VCaP (cell line): ENCODE measurements at regions not wholly inside any gene's neighbourhood (a gene's known extent, or its start where the extent isn't known, plus 50 kb on each side); places are given as distances from the start of the nearest gene placed in this dataset.

Experiments used
- H3K27ac ChIP-seq: fragments of 450-650 bp; 2 replicates; pipeline ENCODE4 v1.5.1; 2017
- TF ChIP-seq, protein P1 (sequence below): fragments of 450-650 bp; conservative IDR thresholded peaks from 2 replicates; pipeline ENCODE4 v1.5.1; 2017; ENCODE audit warnings: mild to moderate bottlenecking, moderate library complexity

DNA sequence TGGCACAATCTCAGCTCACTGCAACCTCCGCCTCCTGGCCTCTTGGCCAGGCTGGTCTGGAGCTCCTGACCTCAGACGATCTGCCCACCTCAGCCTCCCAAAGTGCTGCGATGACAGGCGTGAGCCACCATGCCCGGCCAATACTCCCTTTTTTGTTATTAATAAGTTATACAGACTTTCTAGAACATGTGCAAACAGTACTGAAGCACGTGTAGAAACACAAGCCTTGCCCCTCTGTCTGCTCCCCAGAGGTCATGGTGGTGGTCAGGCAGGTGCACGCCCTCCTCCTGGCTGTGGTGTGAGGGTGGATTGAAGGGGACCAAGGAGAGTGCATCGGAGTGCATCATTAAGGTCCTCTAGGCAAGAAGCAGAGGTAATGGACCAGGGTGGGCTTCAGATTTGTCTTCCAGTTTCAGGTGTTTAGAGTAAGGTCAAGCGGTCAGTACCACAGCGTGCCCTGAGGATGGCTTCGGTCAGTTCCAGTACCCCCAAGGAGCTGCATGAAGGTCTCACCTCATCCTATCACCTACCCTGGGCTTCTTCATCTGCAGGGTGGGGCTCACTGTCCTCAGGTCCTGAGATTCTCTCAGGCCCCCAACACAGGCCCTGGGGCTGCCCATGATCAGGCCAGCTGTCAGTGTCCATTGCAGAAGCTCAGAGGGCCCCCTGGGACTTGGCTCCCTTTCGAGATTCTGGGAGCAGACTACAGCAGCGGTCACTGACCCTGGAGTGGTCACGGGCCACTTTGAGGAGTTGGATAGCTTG, 124.3 kb downstream of the GLI2 start:
- H3K27ac ChIP-seq, result no peak overlapping the region
- TF ChIP-seq, protein P1, sequence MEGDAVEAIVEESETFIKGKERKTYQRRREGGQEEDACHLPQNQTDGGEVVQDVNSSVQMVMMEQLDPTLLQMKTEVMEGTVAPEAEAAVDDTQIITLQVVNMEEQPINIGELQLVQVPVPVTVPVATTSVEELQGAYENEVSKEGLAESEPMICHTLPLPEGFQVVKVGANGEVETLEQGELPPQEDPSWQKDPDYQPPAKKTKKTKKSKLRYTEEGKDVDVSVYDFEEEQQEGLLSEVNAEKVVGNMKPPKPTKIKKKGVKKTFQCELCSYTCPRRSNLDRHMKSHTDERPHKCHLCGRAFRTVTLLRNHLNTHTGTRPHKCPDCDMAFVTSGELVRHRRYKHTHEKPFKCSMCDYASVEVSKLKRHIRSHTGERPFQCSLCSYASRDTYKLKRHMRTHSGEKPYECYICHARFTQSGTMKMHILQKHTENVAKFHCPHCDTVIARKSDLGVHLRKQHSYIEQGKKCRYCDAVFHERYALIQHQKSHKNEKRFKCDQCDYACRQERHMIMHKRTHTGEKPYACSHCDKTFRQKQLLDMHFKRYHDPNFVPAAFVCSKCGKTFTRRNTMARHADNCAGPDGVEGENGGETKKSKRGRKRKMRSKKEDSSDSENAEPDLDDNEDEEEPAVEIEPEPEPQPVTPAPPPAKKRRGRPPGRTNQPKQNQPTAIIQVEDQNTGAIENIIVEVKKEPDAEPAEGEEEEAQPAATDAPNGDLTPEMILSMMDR, result no peak

DNA sequence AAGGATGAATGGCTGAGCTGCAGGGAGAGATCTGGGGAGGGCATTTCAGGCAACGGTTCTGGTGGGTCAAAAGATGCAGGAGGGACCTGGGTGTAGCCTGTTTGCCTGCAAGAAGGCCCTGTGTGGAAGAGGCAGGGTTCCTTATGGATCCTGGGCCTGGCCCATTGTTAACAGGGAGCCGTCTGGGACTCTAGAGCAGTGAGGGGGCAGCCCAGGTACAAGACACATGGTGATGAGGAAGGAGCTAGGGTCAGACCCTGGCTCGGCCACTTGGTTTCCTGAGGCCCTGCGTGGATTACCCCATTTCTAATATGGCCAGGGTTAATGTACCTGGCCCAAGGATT, 124.9 kb downstream of the GLI2 start:
- TF ChIP-seq, protein P1, result no peak
- no peak overlapping the region for H3K27ac ChIP-seq

DNA sequence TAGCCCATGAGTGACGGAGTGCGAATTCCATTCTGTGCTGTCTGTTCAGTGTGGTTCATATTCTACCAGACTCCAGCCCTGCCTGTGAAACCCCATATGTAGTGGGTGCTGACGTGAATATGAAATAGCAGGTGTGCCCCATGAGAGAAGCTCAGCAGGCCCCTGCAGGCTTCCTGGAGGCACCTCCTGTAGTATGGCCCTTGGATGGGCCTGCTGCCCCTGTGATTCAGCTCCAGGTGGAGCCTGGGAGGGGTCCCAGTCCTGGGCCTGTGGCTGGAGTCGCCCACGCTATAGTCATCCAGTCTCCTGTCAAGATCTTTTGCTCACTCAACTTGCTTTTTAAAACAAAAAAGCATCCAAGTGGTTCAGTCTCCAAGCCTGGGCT, 125.5 kb downstream of the GLI2 start:
- TF ChIP-seq, protein P1, result no peak
- no peak overlapping the region for H3K27ac ChIP-seq

DNA sequence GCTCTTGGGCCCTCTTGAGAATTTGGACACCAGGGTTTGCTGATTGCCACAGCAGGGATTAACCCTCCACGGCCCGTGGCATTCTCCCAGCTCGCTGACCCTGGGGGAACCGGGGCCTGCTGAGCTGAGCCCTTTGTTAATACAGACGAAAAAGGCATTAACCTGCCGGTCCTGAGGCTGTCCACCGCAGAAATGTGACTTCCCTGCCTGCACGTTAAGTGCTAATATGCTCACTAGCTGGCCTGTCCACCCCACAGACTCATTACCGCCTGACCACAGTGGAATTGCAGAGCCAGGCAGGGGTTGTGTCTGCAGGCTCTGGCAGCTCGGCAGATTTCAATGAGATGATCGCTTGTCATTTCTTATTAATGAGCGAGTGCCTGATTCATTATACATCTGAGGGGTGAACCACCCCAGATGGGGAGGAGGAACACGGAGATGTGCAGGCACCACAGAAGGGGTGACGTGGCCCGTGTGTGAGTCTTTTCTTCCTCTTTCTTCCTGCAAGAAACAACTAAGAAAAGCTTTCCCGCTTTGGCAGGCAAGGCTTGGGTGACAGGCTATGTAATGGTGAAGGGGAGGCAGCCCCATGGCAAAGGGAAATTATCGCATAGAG, 126.0 kb downstream of the GLI2 start:
- H3K27ac ChIP-seq, result no peak overlapping the region
- TF ChIP-seq, protein P1, result no peak

DNA sequence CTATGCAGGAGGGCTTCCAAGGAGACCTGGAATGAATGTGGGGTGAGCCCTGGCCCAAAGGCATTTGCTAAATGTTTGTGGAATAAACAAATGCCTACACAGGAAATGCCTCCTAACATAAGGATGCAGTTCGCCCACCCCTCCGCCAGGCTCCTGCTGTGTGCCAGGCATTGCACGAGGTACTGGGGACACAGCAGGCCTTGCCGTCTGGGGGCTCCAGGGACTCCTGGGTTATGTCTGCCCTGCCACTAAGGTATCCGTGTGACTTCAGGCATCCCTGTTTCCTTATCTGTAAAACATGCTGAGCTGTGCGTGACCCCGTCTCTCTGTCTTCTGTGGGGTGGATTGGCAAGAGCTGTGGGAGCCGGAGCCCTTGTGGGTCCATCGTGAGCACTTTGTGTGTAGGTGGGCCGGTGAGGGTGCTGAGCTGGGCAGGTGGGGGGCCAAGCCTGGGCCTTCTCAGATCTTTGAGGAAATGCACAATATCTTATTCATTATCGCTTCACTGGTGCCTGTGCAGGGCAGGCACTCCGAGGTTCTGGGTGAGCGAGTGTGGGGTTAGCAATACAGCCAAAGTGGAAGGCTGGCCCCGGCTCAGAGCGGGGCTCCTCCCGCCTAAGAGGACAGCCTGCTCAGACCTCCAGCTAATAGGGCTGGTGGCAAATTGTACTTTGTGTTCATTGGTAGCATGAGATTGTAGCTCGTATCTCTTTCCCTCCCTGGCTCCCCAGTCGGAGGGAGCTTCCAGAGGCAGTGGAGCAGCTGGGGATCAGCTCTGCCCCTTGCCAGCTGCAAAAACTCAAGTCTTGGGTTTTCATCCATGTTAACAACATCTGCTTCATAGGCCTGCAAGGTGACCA, 126.8 kb downstream of the GLI2 start:
- TF ChIP-seq, protein P1, result no peak
- no peak overlapping the region for H3K27ac ChIP-seq

DNA sequence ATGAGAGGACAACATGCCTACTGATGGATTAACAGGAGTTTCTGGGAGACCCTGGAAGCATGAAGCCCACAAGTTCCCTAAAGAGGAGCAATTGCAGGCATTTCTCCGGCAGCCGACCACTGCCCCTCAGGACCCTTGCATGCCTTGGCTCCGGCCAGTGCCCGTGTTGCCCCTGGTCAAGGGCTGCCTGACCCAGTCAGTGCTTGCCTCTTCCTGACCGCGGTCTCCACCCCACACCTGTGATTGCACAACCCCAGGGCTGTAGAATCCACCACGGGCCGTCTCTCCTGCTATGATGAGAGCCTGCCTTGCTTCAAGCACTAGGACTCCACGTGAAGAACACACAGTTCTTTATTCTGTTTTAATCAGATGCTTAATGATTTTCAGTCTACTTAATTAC, 127.5 kb downstream of the GLI2 start:
- TF ChIP-seq, protein P1, result no peak
- no peak overlapping the region for H3K27ac ChIP-seq

DNA sequence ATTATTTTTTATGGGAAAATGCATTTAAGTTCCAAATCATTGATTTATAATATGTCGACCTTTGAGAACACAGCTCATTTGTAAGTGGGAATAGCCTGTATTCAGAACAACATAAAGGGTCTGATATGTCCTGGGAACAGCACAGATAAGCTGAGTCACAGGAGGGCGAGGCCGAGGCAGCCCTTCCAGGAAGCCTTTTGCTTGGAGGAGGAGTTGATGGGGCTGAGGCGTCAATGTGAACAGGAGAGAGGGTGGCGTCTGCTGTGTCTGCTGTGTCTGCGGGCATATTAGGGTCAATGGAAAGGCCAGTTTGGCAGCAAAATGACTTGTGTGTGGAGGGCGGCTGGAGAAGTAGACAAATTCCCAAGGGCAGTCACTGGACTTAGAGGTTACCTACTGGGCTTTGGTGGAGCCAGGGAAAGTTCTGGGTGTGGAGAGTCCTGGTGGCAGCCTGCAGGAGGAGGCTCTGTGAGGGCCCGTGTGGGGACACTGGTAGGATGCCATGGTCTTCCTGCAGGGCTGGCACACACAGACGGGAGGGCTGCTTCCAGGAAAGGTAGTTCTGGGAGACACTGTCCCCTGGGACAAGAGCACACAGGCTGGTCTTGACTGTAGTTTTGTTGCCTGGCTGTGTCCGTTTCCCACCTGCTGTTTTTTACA, 128.1 kb downstream of the GLI2 start:
- H3K27ac ChIP-seq, result no peak overlapping the region
- TF ChIP-seq, protein P1, result no peak
